ENCODE measurements at regions not wholly inside any gene's neighbourhood (a gene's known extent, or its start where the extent isn't known, plus 50 kb on each side); places are given as distances from the start of the nearest gene placed in this dataset.

- no peaks in the 10 kb centered on the region for H3K9me3 ChIP-seq (ENCODE audit: low read depth)
- no peaks in the 10 kb centered on the region for H3K79me2 ChIP-seq
- no peaks in the 10 kb centered on the region for H3K27me3 ChIP-seq
- DNase-seq (ENCODE audit: low spot score), result no peak
- no peak overlapping the region for H2AFZ ChIP-seq
- WGBS (ENCODE audit: low lambda C conversion rate, missing lambda C conversion rate), result 61% methylated on average over 3 of the region's 3 CpGs
- H3K4me3 ChIP-seq, result no peak overlapping the region
- no peak overlapping the region for H3K4me2 ChIP-seq
- H3K9me2 ChIP-seq (replicated peaks; ENCODE audit: insufficient read depth), result no peaks in the 10 kb centered on the region
- H3K4me1 ChIP-seq (ENCODE audit: insufficient read depth), result peaks cover 3% of the 10 kb centered on the region
- no peaks in the 10 kb centered on the region for H4K20me1 ChIP-seq (ENCODE audit: insufficient read depth, poor library complexity, severe bottlenecking)
- no peaks in the 10 kb centered on the region for H3K36me3 ChIP-seq (replicated peaks; ENCODE audit: insufficient read depth, low read depth)
- TF ChIP-seq CTCF (IDR thresholded peaks at IDR 0.05; ENCODE audit: poor library complexity) (no peak), EZH2 (IDR thresholded peaks at IDR 0.05; ENCODE audit: borderline replicate concordance) (no peak), EZH2phosphoT487 (IDR thresholded peaks at IDR 0.05; ENCODE audit: low read depth, severe bottlenecking, unreplicated experiment) (no peak)
- H3K27ac ChIP-seq, result no peak overlapping the region
These were observed 279.6 kb upstream of the PITX2 start for GRCh38 chr4:110902500-110902899.

GRCh38 chr4:110904435-110905065 is 281.7 kb upstream of the PITX2 start:
- no peaks in the 10 kb centered on the region for H3K79me2 ChIP-seq
- peaks cover 3% of the 10 kb centered on the region for H3K4me1 ChIP-seq (ENCODE audit: insufficient read depth)
- H2AFZ ChIP-seq, result no peak overlapping the region
- H3K27me3 ChIP-seq, result no peaks in the 10 kb centered on the region
- no peaks in the 10 kb centered on the region for H3K9me3 ChIP-seq (ENCODE audit: low read depth)
- H3K27ac ChIP-seq, result no peak overlapping the region
- no peaks in the 10 kb centered on the region for H3K9me2 ChIP-seq (replicated peaks; ENCODE audit: insufficient read depth)
- peak overlapping the region; percentile 35 for H3K4me2 ChIP-seq
- TF ChIP-seq EZH2phosphoT487 (IDR thresholded peaks at IDR 0.05; ENCODE audit: low read depth, severe bottlenecking, unreplicated experiment) (no peak), EZH2 (IDR thresholded peaks at IDR 0.05; ENCODE audit: borderline replicate concordance) (no peak), CTCF (IDR thresholded peaks at IDR 0.05; ENCODE audit: poor library complexity) (no peak)
- H3K36me3 ChIP-seq (replicated peaks; ENCODE audit: insufficient read depth, low read depth), result no peaks in the 10 kb centered on the region
- WGBS (ENCODE audit: low lambda C conversion rate, missing lambda C conversion rate), result 39% methylated on average over 6 of the region's 6 CpGs
- no peak for DNase-seq (ENCODE audit: low spot score)
- H4K20me1 ChIP-seq (ENCODE audit: insufficient read depth, poor library complexity, severe bottlenecking), result no peaks in the 10 kb centered on the region
- no peak overlapping the region for H3K4me3 ChIP-seq

- Histone ChIP-seq H3K27me3 (no peaks in the 10 kb centered on the region), H3K4me3 (no peak overlapping the region), H3K36me3 (replicated peaks; ENCODE audit: insufficient read depth, low read depth) (no peaks in the 10 kb centered on the region), H3K9me3 (ENCODE audit: low read depth) (no peaks in the 10 kb centered on the region), H2AFZ (no peak overlapping the region), H3K9me2 (replicated peaks; ENCODE audit: insufficient read depth) (no peaks in the 10 kb centered on the region), H3K4me2 (no peak overlapping the region), H4K20me1 (ENCODE audit: insufficient read depth, poor library complexity, severe bottlenecking) (no peaks in the 10 kb centered on the region), H3K27ac (no peak overlapping the region), H3K4me1 (ENCODE audit: insufficient read depth) (peaks cover 3% of the 10 kb centered on the region), H3K79me2 (no peaks in the 10 kb centered on the region)
- DNase-seq (ENCODE audit: low spot score), result no peak
- TF ChIP-seq EZH2phosphoT487 (IDR thresholded peaks at IDR 0.05; ENCODE audit: low read depth, severe bottlenecking, unreplicated experiment) (no peak), EZH2 (IDR thresholded peaks at IDR 0.05; ENCODE audit: borderline replicate concordance) (no peak), CTCF (IDR thresholded peaks at IDR 0.05; ENCODE audit: poor library complexity) (no peak)
These were observed 282.5 kb upstream of the PITX2 start for GRCh38 chr4:110905367-110905766.
